ENCODE measurements at regions not wholly inside any gene's neighbourhood (a gene's known extent, or its start where the extent isn't known, plus 50 kb on each side); places are given as distances from the start of the nearest gene placed in this dataset.

DNA sequence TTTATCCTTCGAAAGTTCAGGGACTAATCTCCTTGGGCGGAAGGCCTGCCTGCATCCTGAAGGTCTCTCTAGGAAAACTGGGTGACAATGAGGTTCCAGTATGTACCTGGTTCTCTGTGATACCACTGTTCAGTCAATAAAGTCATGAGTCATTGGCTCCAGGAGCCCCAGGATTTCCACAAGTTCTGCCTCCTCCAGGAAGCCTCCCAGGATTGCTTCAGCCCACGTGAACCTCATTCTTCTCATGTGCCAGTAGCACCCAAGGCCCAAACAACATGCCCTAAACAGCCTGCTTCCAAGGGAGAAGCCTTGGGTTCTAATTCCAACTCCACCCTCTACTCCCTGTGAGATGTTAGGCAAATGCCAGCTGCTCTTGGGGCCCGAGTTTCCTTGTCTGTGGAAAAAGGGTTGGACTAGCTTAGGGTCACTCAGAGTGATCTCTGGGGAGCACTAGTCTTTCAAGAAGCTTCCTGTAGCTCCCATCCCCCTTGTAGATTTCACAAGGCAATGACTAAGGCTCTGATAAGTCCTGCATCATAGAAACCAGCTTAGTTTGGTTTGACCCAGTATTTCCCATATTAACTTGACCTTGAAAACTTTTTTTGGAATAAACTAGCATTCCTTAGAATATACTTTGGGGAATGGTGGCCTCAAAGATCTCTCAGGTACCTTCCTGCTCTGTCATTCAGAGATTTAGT lies 118.3 kb upstream of the ATP2B2 start:
- H3K4me1 ChIP-seq (replicated peaks), result no peaks in the 10 kb centered on the region
- H3K4me3 ChIP-seq, result no peak overlapping the region
- H3K9me3 ChIP-seq (replicated peaks), result no peaks in the 10 kb centered on the region
- DNase-seq (ENCODE audit: low read depth in 1 of 2, low spot score in 2 of 2), result no peak
- no peaks in the 10 kb centered on the region for H3K36me3 ChIP-seq
- H3K27me3 ChIP-seq (replicated peaks), result 0 out of 2 replicates have a peak, but pooled peaks cover 6% of the 10 kb centered on the region
- no peak overlapping the region for H3K27ac ChIP-seq

DNA sequence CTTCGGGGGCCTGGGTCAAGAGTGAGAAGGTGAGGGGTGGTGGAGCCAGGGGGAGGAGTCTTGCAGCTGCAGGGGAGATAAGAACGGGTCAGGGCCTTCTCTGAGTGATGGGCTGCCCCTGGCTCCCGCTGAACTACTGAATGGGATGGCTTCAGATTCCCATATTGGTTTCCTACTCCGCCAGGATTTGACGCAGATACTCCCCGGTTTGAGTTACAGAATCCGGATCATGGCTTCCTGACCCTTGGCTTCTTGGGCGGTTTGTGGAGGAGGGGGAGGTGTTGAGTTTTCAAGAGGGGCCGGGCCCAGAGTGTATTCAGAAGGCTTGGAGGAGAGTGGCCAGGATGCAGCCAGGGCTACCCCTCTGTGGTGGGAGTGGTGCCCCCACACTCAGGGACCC lies 119.9 kb upstream of the ATP2B2 start:
- Histone ChIP-seq H3K4me3 (no peak overlapping the region), H3K27ac (no peak overlapping the region), H3K4me1 (replicated peaks) (no peaks in the 10 kb centered on the region), H3K27me3 (replicated peaks) (0 out of 2 replicates have a peak, but pooled peaks cover 11% of the 10 kb centered on the region), H3K9me3 (replicated peaks) (no peaks in the 10 kb centered on the region), H3K36me3 (no peaks in the 10 kb centered on the region)
- no peak for DNase-seq (ENCODE audit: low read depth in 1 of 2, low spot score in 2 of 2)

- H3K27ac ChIP-seq, result no peak overlapping the region
- H3K9me3 ChIP-seq (replicated peaks), result no peaks in the 10 kb centered on the region
- H3K4me3 ChIP-seq, result no peak overlapping the region
- 0 out of 2 replicates have a peak, but pooled peaks cover 9% of the 10 kb centered on the region for H3K27me3 ChIP-seq (replicated peaks)
- no peaks in the 10 kb centered on the region for H3K4me1 ChIP-seq (replicated peaks)
- DNase-seq (ENCODE audit: low read depth in 1 of 2, low spot score in 2 of 2), result no peak
- H3K36me3 ChIP-seq, result no peaks in the 10 kb centered on the region
Observed at GRCh38 chr3:10627884-10628572, 122.6 kb upstream of the ATP2B2 start.

DNA sequence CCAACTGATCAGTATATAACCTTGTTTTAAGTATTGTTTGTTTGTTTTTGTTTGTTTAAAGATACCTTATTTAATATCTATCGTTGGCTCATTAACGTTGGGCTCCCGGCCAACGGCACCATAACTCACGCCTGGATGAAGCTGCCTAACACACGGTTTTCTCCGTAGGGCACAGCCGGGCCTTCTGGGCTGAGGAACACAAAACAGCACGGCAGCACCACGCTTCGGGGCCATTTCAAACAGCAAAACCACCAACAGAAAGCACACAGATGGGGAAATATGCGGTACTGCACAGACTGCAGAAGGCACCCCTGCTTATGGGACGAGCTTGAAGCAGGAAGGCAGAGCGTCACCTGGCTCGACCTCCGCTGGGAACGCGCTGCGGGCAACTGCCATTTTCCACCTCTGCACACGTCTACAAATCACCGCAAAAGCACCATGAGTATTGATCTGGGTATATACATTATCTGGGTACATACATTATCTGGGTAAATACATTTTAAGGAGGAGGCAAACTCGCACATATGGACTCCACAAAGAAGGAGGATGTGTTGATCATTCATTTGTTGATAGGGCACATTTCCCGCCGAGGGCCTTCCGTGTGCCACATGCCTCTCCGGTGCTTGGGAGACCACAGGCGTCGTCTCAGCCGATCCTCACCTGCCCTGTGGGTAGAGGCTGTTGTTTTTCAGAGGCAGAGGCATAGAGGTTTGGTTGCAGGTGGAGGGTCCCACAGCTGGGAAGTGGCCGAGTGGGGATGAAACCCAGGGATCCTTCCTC lies 123.7 kb upstream of the ATP2B2 start:
- H3K4me1 ChIP-seq (replicated peaks), result no peaks in the 10 kb centered on the region
- no peak for DNase-seq (ENCODE audit: low read depth in 1 of 2, low spot score in 2 of 2)
- H3K36me3 ChIP-seq, result no peaks in the 10 kb centered on the region
- H3K9me3 ChIP-seq (replicated peaks), result no peaks in the 10 kb centered on the region
- H3K4me3 ChIP-seq, result no peak overlapping the region
- H3K27ac ChIP-seq, result no peak overlapping the region
- 0 out of 2 replicates have a peak, but pooled peaks cover 9% of the 10 kb centered on the region for H3K27me3 ChIP-seq (replicated peaks)

DNA sequence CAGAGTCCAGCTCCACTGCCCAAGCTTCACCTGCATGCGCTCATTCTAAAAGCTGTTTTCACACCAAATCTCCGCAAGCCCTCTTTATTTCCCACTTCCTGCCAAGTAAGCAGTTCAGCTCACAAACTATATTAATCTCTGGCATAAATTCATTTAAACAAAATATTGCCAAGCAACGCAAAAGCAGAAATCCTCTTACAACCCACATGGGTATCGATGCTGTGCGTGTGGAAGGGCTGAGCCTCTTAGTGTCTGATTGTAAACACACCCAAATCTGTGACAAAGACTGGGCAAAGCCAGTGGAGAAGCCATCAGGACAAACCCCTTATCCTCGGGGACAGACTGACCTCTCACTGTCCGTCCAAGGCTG lies 124.3 kb upstream of the ATP2B2 start:
- H3K4me1 ChIP-seq (replicated peaks), result no peaks in the 10 kb centered on the region

GRCh38 chr3:10631224-10631623 lies 125.8 kb upstream of the ATP2B2 start:
- no peak for DNase-seq (ENCODE audit: low read depth in 1 of 2, low spot score in 2 of 2)
- H3K36me3 ChIP-seq, result no peaks in the 10 kb centered on the region

More for the DNA sequence above, 124.3 kb upstream of the ATP2B2 start:
- Histone ChIP-seq H3K36me3 (no peaks in the 10 kb centered on the region), H3K27ac (no peak overlapping the region), H3K9me3 (replicated peaks) (no peaks in the 10 kb centered on the region), H3K27me3 (replicated peaks) (0 out of 2 replicates have a peak, but pooled peaks cover 9% of the 10 kb centered on the region), H3K4me3 (no peak overlapping the region)
- DNase-seq (ENCODE audit: low read depth in 1 of 2, low spot score in 2 of 2), result no peak

DNA sequence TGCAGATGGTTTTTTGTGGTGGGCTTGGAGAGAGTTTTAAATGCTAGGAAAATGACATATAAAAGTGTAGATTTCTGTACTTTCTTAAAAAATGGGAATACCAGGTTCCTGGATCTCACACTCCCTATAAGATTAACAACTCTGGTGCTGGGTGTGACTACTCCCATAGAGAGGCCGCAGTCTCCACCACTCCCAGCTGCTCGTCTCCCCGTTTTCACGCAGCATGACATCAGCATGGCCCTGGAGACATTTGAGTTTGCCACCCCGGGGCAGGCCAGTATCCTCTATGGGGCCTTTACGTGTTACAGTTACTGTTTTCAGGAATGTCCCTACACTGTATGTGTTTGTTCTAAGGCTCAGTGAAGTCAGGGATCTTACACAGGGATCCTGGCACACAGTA lies 126.7 kb upstream of the ATP2B2 start:
- no peaks in the 10 kb centered on the region for H3K9me3 ChIP-seq (replicated peaks)
- H3K36me3 ChIP-seq, result no peaks in the 10 kb centered on the region
- no peak overlapping the region for H3K4me3 ChIP-seq
- DNase-seq (ENCODE audit: low read depth in 1 of 2, low spot score in 2 of 2), result no peak
- H3K27ac ChIP-seq, result no peak overlapping the region
- H3K27me3 ChIP-seq (replicated peaks), result 0 out of 2 replicates have a peak, but pooled peaks cover 9% of the 10 kb centered on the region
- no peaks in the 10 kb centered on the region for H3K4me1 ChIP-seq (replicated peaks)

More at GRCh38 chr3:10631224-10631623, 125.8 kb upstream of the ATP2B2 start:
- Histone ChIP-seq H3K9me3 (replicated peaks) (no peaks in the 10 kb centered on the region), H3K27ac (no peak overlapping the region), H3K4me1 (replicated peaks) (no peaks in the 10 kb centered on the region), H3K4me3 (no peak overlapping the region), H3K27me3 (replicated peaks) (0 out of 2 replicates have a peak, but pooled peaks cover 9% of the 10 kb centered on the region)

- H3K4me3 ChIP-seq, result no peak overlapping the region
- H3K36me3 ChIP-seq, result no peaks in the 10 kb centered on the region
- no peak for DNase-seq (ENCODE audit: low read depth in 1 of 2, low spot score in 2 of 2)
- H3K9me3 ChIP-seq (replicated peaks), result no peaks in the 10 kb centered on the region
- H3K27ac ChIP-seq, result no peak overlapping the region
- 0 out of 2 replicates have a peak, but pooled peaks cover 9% of the 10 kb centered on the region for H3K27me3 ChIP-seq (replicated peaks)
- no peaks in the 10 kb centered on the region for H3K4me1 ChIP-seq (replicated peaks)
Observed at GRCh38 chr3:10632741-10633140, 127.4 kb upstream of the ATP2B2 start.

- H3K27ac ChIP-seq, result no peak overlapping the region
- H3K36me3 ChIP-seq, result no peaks in the 10 kb centered on the region
- no peaks in the 10 kb centered on the region for H3K9me3 ChIP-seq (replicated peaks)
- DNase-seq (ENCODE audit: low read depth in 1 of 2, low spot score in 2 of 2), result no peak
- no peaks in the 10 kb centered on the region for H3K4me1 ChIP-seq (replicated peaks)
- H3K4me3 ChIP-seq, result no peak overlapping the region
- no peaks in the 10 kb centered on the region for H3K27me3 ChIP-seq (replicated peaks)
Observed at GRCh38 chr3:10635446-10636076, 130.2 kb upstream of the ATP2B2 start.

GRCh38 chr3:10637342-10637741 lies 132.0 kb upstream of the ATP2B2 start:
- no peak overlapping the region for H3K27ac ChIP-seq
- H3K36me3 ChIP-seq, result no peaks in the 10 kb centered on the region
- H3K4me1 ChIP-seq (replicated peaks), result no peaks in the 10 kb centered on the region
- H3K4me3 ChIP-seq, result no peak overlapping the region
- no peak for DNase-seq (ENCODE audit: low read depth in 1 of 2, low spot score in 2 of 2)
- no peaks in the 10 kb centered on the region for H3K27me3 ChIP-seq (replicated peaks)
- H3K9me3 ChIP-seq (replicated peaks), result no peaks in the 10 kb centered on the region

GRCh38 chr3:10638466-10638865 lies 133.1 kb upstream of the ATP2B2 start:
- Histone ChIP-seq H3K27ac (no peak overlapping the region), H3K36me3 (no peaks in the 10 kb centered on the region), H3K9me3 (replicated peaks) (no peaks in the 10 kb centered on the region), H3K4me3 (no peak overlapping the region), H3K4me1 (replicated peaks) (no peaks in the 10 kb centered on the region), H3K27me3 (replicated peaks) (0 out of 2 replicates have a peak, but pooled peaks cover 4% of the 10 kb centered on the region)
- DNase-seq (ENCODE audit: low read depth in 1 of 2, low spot score in 2 of 2), result no peak

DNA sequence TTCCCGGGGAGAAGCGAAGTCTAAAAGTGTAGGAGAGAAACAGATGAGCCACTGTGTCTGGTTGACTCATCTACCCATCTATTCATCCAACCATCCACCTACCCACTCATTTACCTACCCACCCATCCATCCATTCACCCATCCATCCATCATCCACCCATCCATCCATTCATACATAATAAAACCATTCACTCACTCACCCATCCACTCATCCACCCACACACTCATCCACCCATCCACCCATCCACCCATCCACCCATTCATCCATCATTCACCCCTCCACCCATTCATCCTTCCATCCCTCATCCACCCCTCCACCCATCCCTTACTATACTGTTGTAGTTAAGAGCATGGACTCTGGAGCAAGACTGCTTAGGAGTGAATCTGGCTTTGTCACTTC lies 136.4 kb upstream of the ATP2B2 start:
- no peak for DNase-seq (ENCODE audit: low read depth in 1 of 2, low spot score in 2 of 2)
- Histone ChIP-seq H3K36me3 (no peaks in the 10 kb centered on the region), H3K27ac (no peak overlapping the region), H3K27me3 (replicated peaks) (peaks cover 14% of the 10 kb centered on the region), H3K4me3 (no peak overlapping the region), H3K4me1 (replicated peaks) (no peaks in the 10 kb centered on the region), H3K9me3 (replicated peaks) (no peaks in the 10 kb centered on the region)

DNA sequence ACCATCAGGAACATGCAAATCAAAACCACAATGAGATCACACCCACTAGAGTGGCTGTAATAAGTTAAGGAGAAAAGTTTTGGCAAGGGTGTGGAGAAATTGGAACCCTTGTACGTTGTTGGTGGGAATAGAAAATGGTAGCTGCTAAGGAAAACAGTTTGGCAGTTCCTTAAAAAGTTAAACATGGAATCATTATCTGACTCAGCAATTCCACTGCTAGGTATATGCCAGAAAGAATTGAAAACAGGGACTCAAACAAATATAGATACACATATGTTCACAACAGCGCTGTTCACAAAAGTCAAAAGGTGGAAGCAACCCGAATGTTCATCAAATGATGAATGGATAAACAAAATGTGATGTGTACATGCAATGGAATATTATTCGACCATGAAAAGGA lies 138.8 kb upstream of the ATP2B2 start:
- no peak for DNase-seq (ENCODE audit: low read depth in 1 of 2, low spot score in 2 of 2)
- Histone ChIP-seq H3K4me3 (no peak overlapping the region), H3K27me3 (replicated peaks) (peaks cover 20% of the 10 kb centered on the region), H3K9me3 (replicated peaks) (no peaks in the 10 kb centered on the region), H3K27ac (no peak overlapping the region), H3K4me1 (replicated peaks) (no peaks in the 10 kb centered on the region), H3K36me3 (no peaks in the 10 kb centered on the region)
